HEK293 (cell line): ENCODE measurements at regions not wholly inside any gene's neighbourhood (a gene's known extent, or its start where the extent isn't known, plus 50 kb on each side); places are given as distances from the start of the nearest gene placed in this dataset.

Experiments used
- CTCF ChIA-PET: fragments of 350-600 bp; formaldehyde crosslinking; extraction: SDS; loops from one replicate; lab custom pipeline; 2021; ENCODE audit warnings: antibody characterized with exemption; lab: Yijun Ruan, JAX
- POLR2A ChIA-PET: fragments of 300-600 bp; formaldehyde crosslinking; extraction: SDS; loops from one replicate; lab custom pipeline; 2020; ENCODE audit warnings: antibody characterized with exemption, inconsistent platforms; lab: Yijun Ruan, JAX
- H3K27ac ChIP-seq: fragments of 200-500 bp; sonication (Bioruptor generic); 2 replicates; pipeline ENCODE4 v1.5.1; 2014; ENCODE audit warnings: low read depth, low read length, control low read depth, inconsistent platforms; ENCODE audit errors: extremely low read depth
- H3K36me3 ChIP-seq, 2 experiments: fragments of 200-500 bp in 1 of 2; sonication (Bioruptor generic) in 1 of 2; 1 replicate in 1 of 2; 2 replicates in 1 of 2; pipeline ENCODE4 v1.5.1; 2014 to 2017; ENCODE audit warnings: inconsistent platforms in 2 of 2, low read length in 2 of 2; ENCODE audit not compliant: control insufficient read depth in 2 of 2, insufficient read depth in 1 of 2
- H3K4me1 ChIP-seq: fragments of 200-500 bp; sonication (Bioruptor generic); 2 replicates; pipeline ENCODE4 v1.5.1; 2014; ENCODE audit warnings: mild to moderate bottlenecking, low read length, inconsistent platforms; ENCODE audit not compliant: control insufficient read depth, insufficient read depth
- H3K4me3 ChIP-seq: 2 replicates; pipeline ENCODE4 v1.5.1; 2011; ENCODE audit warnings: low read depth, mild to moderate bottlenecking, control low read depth, low read length, moderate library complexity
- H3K9me3 ChIP-seq: fragments of 200-500 bp; sonication (Bioruptor generic); 2 replicates; pipeline ENCODE4 v1.5.1; 2014; ENCODE audit warnings: low read depth, low read length, inconsistent platforms; ENCODE audit not compliant: control insufficient read depth, insufficient read depth
- BCL11B ChIP-seq: fragments of 450-650 bp; formaldehyde crosslinking; IDR thresholded peaks from 2 replicates; pipeline ENCODE4 v1.5.1; 2016; ENCODE audit warnings: low read depth, missing biosample characterization, missing genetic modification characterization
- HOXC10 ChIP-seq: sonication (generic); formaldehyde crosslinking; IDR thresholded peaks from 2 replicates; pipeline ENCODE4 v1.8.1; 2023; ENCODE audit warnings: mild to moderate bottlenecking, missing genetic modification reagents
- HOXD13 ChIP-seq: sonication (generic); formaldehyde crosslinking; IDR thresholded peaks from 2 replicates; pipeline ENCODE4 v1.8.0; 2022; ENCODE audit warnings: missing genetic modification reagents, borderline replicate concordance
- MYNN ChIP-seq: fragments of 450-650 bp; formaldehyde crosslinking; IDR thresholded peaks from 2 replicates; pipeline ENCODE4 v1.5.1; 2016; ENCODE audit warnings: missing biosample characterization, missing genetic modification characterization, borderline replicate concordance
- SETDB1 ChIP-seq: IDR thresholded peaks from one replicate; pipeline ENCODE4 v1.6.1; 2017; ENCODE audit warnings: mild to moderate bottlenecking, low read length, moderate library complexity, mixed read lengths; ENCODE audit not compliant: insufficient read length
- SP7 ChIP-seq: fragments of 450-650 bp; formaldehyde crosslinking; IDR thresholded peaks from 2 replicates; pipeline ENCODE4 v1.5.1; 2016; ENCODE audit warnings: missing biosample characterization, missing genetic modification characterization
- ZBTB48 ChIP-seq: fragments of 450-650 bp; formaldehyde crosslinking; IDR thresholded peaks from 2 replicates; pipeline ENCODE4 v1.5.1; 2016; ENCODE audit warnings: missing biosample characterization, missing genetic modification characterization
- ZBTB7A ChIP-seq: fragments of 450-650 bp; formaldehyde crosslinking; IDR thresholded peaks from 2 replicates; pipeline ENCODE4 v1.5.1; 2016; ENCODE audit warnings: low read depth, missing biosample characterization, missing genetic modification characterization
- ZNF112 ChIP-seq: fragments of 450-650 bp; formaldehyde crosslinking; IDR thresholded peaks from 2 replicates; pipeline ENCODE4 v1.5.0; 2017; ENCODE audit warnings: missing biosample characterization, missing genetic modification characterization
- ZNF121 ChIP-seq: fragments of 450-650 bp; formaldehyde crosslinking; IDR thresholded peaks from 2 replicates; pipeline ENCODE4 v1.5.1; 2016; ENCODE audit warnings: missing biosample characterization, missing genetic modification characterization
- ZNF155 ChIP-seq: fragments of 450-650 bp; formaldehyde crosslinking; IDR thresholded peaks from 2 replicates; pipeline ENCODE4 v1.5.1; 2016; ENCODE audit warnings: missing biosample characterization, missing genetic modification characterization
- ZNF184 ChIP-seq: fragments of 450-650 bp; IDR thresholded peaks from 2 replicates; pipeline ENCODE4 v1.5.1; 2018; ENCODE audit warnings: missing biosample characterization, mild to moderate bottlenecking, missing genetic modification characterization
- ZNF274 ChIP-seq, 2 experiments: fragments of 200-500 bp in 1 of 2; fragments of 450-650 bp in 1 of 2; sonication (Bioruptor generic) in 1 of 2; formaldehyde crosslinking in 1 of 2; IDR thresholded peaks; 2 replicates each; pipeline versions ENCODE4 v1.5.1 to v1.6.1; 2014 to 2016; ENCODE audit warnings: borderline replicate concordance in 1 of 2, inconsistent platforms in 1 of 2, low read length in 1 of 2, missing biosample characterization in 1 of 2, missing genetic modification characterization in 1 of 2
- ZNF311 ChIP-seq: fragments of 450-650 bp; formaldehyde crosslinking; IDR thresholded peaks from 2 replicates; pipeline ENCODE4 v1.5.1; 2017; ENCODE audit warnings: missing biosample characterization, missing genetic modification characterization, borderline replicate concordance
- ZNF335 ChIP-seq: fragments of 450-650 bp; formaldehyde crosslinking; conservative IDR thresholded peaks from 2 replicates; pipeline ENCODE4 v1.5.1; 2016; ENCODE audit warnings: missing biosample characterization, missing genetic modification characterization
- ZNF416 ChIP-seq: fragments of 450-650 bp; formaldehyde crosslinking; IDR thresholded peaks from 2 replicates; pipeline ENCODE4 v1.5.1; 2016; ENCODE audit warnings: missing biosample characterization, missing genetic modification characterization
- ZNF544 ChIP-seq: fragments of 450-650 bp; formaldehyde crosslinking; IDR thresholded peaks from 2 replicates; pipeline ENCODE4 v1.5.0; 2017; ENCODE audit warnings: missing biosample characterization, missing genetic modification characterization
- ZNF549 ChIP-seq: fragments of 450-650 bp; IDR thresholded peaks from 2 replicates; pipeline ENCODE4 v1.5.1; 2018; ENCODE audit warnings: missing biosample characterization, missing genetic modification characterization, mild to moderate bottlenecking, inconsistent platforms, moderate library complexity
- ZNF585B ChIP-seq: fragments of 450-650 bp; formaldehyde crosslinking; IDR thresholded peaks from 2 replicates; pipeline ENCODE4 v1.5.1; 2016; ENCODE audit warnings: missing biosample characterization, missing genetic modification characterization
- ZNF621 ChIP-seq: fragments of 450-650 bp; formaldehyde crosslinking; IDR thresholded peaks from 2 replicates; pipeline ENCODE4 v1.5.1; 2017; ENCODE audit warnings: missing biosample characterization, missing genetic modification characterization
- ZNF626 ChIP-seq: fragments of 450-650 bp; sonication (Bioruptor Pico); formaldehyde crosslinking; IDR thresholded peaks from 2 replicates; pipeline ENCODE4 v1.5.1; 2018; ENCODE audit warnings: missing biosample characterization, missing genetic modification characterization, inconsistent platforms
- ZNF658 ChIP-seq: fragments of 450-650 bp; formaldehyde crosslinking; IDR thresholded peaks from 2 replicates; pipeline ENCODE4; 2016; ENCODE audit warnings: missing biosample characterization, missing genetic modification characterization
- ZNF660 ChIP-seq: fragments of 450-650 bp; IDR thresholded peaks from 2 replicates; pipeline ENCODE4 v1.5.1; 2018; ENCODE audit warnings: missing biosample characterization, mild to moderate bottlenecking, missing genetic modification characterization
- ZNF677 ChIP-seq: fragments of 450-650 bp; IDR thresholded peaks from 2 replicates; pipeline ENCODE4 v1.5.0; 2018; ENCODE audit warnings: missing biosample characterization, mild to moderate bottlenecking, missing genetic modification characterization, moderate library complexity
- ZNF701 ChIP-seq: fragments of 450-650 bp; formaldehyde crosslinking; IDR thresholded peaks from 2 replicates; pipeline ENCODE4 v1.5.1; 2016; ENCODE audit warnings: missing biosample characterization, missing genetic modification characterization
- ZNF707 ChIP-seq: fragments of 450-650 bp; formaldehyde crosslinking; IDR thresholded peaks from 2 replicates; pipeline ENCODE4 v1.5.1; 2016; ENCODE audit warnings: missing biosample characterization, missing genetic modification characterization
- ZNF747 ChIP-seq: fragments of 450-650 bp; formaldehyde crosslinking; IDR thresholded peaks from 2 replicates; pipeline ENCODE4 v1.5.1; 2016; ENCODE audit warnings: missing biosample characterization, missing genetic modification characterization
- ZNF776 ChIP-seq: fragments of 450-650 bp; formaldehyde crosslinking; IDR thresholded peaks from 2 replicates; pipeline ENCODE4 v1.5.0; 2017; ENCODE audit warnings: missing biosample characterization, missing genetic modification characterization, borderline replicate concordance
- ZSCAN16 ChIP-seq: fragments of 450-650 bp; formaldehyde crosslinking; IDR thresholded peaks from 2 replicates; pipeline ENCODE4 v1.5.1; 2016; ENCODE audit warnings: missing biosample characterization, missing genetic modification characterization
- ZSCAN23 ChIP-seq: fragments of 450-650 bp; formaldehyde crosslinking; IDR thresholded peaks from 2 replicates; pipeline ENCODE4 v1.5.1; 2016; ENCODE audit warnings: missing biosample characterization, missing genetic modification characterization
- TF ChIP-seq, protein P1 (sequence below): fragments of 450-650 bp; formaldehyde crosslinking; optimal IDR thresholded peaks from 2 replicates; pipeline ENCODE3; 2016; ENCODE audit warnings: missing biosample characterization, mild to moderate bottlenecking, missing genetic modification characterization
- TF ChIP-seq, protein P2 (sequence below): fragments of 450-650 bp; formaldehyde crosslinking; IDR thresholded peaks from 2 replicates; pipeline ENCODE4 v1.5.1; 2016; ENCODE audit warnings: missing biosample characterization, missing genetic modification characterization

DNA sequence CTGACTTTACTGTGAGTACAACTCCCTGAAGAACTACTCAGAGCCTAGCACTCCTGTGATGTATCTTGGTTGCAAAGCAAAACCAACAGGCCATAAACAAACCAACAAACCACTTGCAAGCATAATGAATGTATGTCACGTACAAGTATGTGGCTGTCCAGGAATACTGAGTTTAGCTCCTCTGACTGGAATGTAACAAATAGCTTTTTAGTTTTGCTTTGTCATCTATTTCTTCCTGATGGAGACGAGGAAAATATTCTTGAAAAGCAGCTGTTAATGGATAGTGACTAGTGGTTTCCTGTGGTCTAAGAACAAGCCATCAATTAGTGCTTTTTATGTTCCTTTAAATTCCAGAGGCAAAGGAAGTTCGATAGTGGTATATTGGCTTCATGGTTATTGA, 101.9 kb upstream of the LY86 start:
- POLR2A ChIA-PET: no interaction called here
- no peaks in the 10 kb centered on the region for H3K9me3 ChIP-seq
- H3K27ac ChIP-seq: no peak overlapping the region
- CTCF ChIA-PET: interaction anchor here (0.9 kb wide), 1 partner anchor 10 kb away, joined by 3 read pairs; no protein-coding TSS in a partner anchor
- H3K36me3 ChIP-seq: no peaks in the 10 kb centered on the region
- TF ChIP-seq ZNF549 (tag by site-specific recombination) (no peak), ZSCAN16 (tag by site-specific recombination) (no peak), ZNF621 (no peak)
- H3K4me1 ChIP-seq: no peaks in the 10 kb centered on the region
- no peak overlapping the region for H3K4me3 ChIP-seq

DNA sequence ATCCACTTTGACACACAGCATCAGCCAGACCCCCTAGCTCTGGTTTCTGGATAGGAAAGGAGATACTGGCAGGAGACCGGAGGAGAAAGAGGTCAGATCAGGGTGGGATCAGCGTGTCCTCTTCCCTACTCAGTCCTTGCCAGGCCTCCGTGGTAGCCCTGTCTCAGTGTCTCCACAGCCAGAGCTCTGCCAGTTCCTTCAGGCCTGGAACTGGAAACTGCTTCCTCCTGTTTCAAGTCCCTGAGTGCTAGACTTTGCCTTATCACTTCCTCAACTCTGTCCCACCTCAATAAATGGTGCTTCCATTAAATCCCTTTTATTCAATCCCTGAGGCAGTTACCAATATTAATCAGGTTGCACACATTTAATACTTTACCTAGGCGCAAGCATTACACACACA, 96.8 kb upstream of the LY86 start:
- H3K36me3 ChIP-seq: no peaks in the 10 kb centered on the region
- POLR2A ChIA-PET: no interaction called here
- no peak overlapping the region for H3K27ac ChIP-seq
- H3K9me3 ChIP-seq: no peaks in the 10 kb centered on the region
- H3K4me1 ChIP-seq: no peaks in the 10 kb centered on the region
- H3K4me3 ChIP-seq: no peak overlapping the region
- TF ChIP-seq ZBTB7A (tag by site-specific recombination) (no peak), HOXD13 (CRISPR knock-in tag) (no peak), ZNF677 (no peak), ZNF660 (tag by site-specific recombination) (no peak), ZNF112 (tag by site-specific recombination) (no peak), ZNF776 (tag by site-specific recombination) (no peak), ZNF701 (tag by site-specific recombination) (no peak), ZNF311 (tag by site-specific recombination) (no peak), BCL11B (tag by site-specific recombination) (no peak), ZNF155 (tag by site-specific recombination) (no peak), ZNF707 (no peak), ZNF585B (tag by site-specific recombination) (no peak), ZNF747 (tag by site-specific recombination) (no peak), ZNF274 (IDR thresholded peaks at IDR 0.05; ENCODE audit: low read length) (no peak), ZNF274 (tag by site-specific recombination; IDR thresholded peaks at IDR 0.05; ENCODE audit: borderline replicate concordance) (no peak), ZNF335 (tag by site-specific recombination) (no peak), ZNF544 (no peak)
- CTCF ChIA-PET: interaction anchor here (1.0 to 2.2 kb wide), 2 partner anchors 56 to 291 kb away, joined by 3 to 7 read pairs; no protein-coding TSS in a partner anchor

DNA sequence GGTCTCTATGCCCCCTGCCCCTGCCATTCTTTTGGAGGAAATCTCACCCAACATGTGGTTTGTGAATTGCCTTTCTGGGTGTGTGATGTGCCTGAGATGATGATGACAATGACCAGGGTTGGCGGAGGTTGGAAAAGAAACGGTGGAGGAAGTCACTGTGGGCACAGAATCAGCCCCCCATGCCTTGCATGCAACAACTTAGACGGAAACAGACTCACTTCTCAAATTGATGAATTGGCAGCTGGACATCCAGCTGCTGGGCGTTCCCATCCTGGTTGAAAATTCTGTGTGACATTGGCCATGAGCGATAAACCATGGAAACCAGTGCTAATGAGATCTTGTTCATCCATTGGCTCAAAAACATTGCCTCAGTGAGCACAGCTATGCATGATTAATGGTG, 95.8 kb upstream of the LY86 start:
- ChIA-PET CTCF (interaction anchor here (0.9 to 4.3 kb wide), 3 partner anchors 8 to 435 kb away, joined by 4 to 32 read pairs (median 15); no protein-coding TSS in a partner anchor), POLR2A (no interaction called here)
- Histone ChIP-seq H3K27ac (no peak overlapping the region), H3K4me3 (no peak overlapping the region), H3K9me3 (no peaks in the 10 kb centered on the region), H3K4me1 (no peaks in the 10 kb centered on the region), H3K36me3 (no peaks in the 10 kb centered on the region)
- no peak for TF ChIP-seq HOXC10 (CRISPR knock-in tag)
- TF ChIP-seq, protein P1, sequence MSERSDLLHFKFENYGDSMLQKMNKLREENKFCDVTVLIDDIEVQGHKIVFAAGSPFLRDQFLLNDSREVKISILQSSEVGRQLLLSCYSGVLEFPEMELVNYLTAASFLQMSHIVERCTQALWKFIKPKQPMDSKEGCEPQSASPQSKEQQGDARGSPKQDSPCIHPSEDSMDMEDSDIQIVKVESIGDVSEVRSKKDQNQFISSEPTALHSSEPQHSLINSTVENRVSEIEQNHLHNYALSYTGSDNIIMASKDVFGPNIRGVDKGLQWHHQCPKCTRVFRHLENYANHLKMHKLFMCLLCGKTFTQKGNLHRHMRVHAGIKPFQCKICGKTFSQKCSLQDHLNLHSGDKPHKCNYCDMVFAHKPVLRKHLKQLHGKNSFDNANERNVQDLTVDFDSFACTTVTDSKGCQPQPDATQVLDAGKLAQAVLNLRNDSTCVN (tag by site-specific recombination): no peak
- TF ChIP-seq MYNN (tag by site-specific recombination): no peak
- TF ChIP-seq ZNF626 (tag by site-specific recombination): no peak
- TF ChIP-seq ZNF184: no peak
- TF ChIP-seq SETDB1: no peak
- no peak for TF ChIP-seq ZBTB48 (tag by site-specific recombination)
- TF ChIP-seq, protein P2, sequence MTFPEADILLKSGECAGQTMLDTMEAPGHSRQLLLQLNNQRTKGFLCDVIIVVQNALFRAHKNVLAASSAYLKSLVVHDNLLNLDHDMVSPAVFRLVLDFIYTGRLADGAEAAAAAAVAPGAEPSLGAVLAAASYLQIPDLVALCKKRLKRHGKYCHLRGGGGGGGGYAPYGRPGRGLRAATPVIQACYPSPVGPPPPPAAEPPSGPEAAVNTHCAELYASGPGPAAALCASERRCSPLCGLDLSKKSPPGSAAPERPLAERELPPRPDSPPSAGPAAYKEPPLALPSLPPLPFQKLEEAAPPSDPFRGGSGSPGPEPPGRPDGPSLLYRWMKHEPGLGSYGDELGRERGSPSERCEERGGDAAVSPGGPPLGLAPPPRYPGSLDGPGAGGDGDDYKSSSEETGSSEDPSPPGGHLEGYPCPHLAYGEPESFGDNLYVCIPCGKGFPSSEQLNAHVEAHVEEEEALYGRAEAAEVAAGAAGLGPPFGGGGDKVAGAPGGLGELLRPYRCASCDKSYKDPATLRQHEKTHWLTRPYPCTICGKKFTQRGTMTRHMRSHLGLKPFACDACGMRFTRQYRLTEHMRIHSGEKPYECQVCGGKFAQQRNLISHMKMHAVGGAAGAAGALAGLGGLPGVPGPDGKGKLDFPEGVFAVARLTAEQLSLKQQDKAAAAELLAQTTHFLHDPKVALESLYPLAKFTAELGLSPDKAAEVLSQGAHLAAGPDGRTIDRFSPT (tag by site-specific recombination): no peak
- TF ChIP-seq ZNF121: no peak
- TF ChIP-seq ZSCAN23: no peak
- no peak for TF ChIP-seq ZNF416 (tag by site-specific recombination)
- TF ChIP-seq SP7 (tag by site-specific recombination): no peak
- TF ChIP-seq ZNF658 (tag by site-specific recombination): no peak
